GM18511 (cell line): ENCODE measurements at regions not wholly inside any gene's neighbourhood (a gene's known extent, or its start where the extent isn't known, plus 50 kb on each side); places are given as distances from the start of the nearest gene placed in this dataset.

Source experiments
- ATAC-seq: cut with Tn5 transposase; IDR thresholded peaks from one replicate; pipeline ENCODE4 v1.9.1; 2021; ENCODE audit warnings: mild to moderate bottlenecking, moderate library complexity; ENCODE audit not compliant: unreplicated experiment

GRCh38 chr7:22913158-22913557 is 90.5 kb upstream of the TOMM7 start:
- no peak for ATAC-seq

GRCh38 chr7:22911889-22912288 is 89.2 kb upstream of the TOMM7 start:
- ATAC-seq = no peak

DNA sequence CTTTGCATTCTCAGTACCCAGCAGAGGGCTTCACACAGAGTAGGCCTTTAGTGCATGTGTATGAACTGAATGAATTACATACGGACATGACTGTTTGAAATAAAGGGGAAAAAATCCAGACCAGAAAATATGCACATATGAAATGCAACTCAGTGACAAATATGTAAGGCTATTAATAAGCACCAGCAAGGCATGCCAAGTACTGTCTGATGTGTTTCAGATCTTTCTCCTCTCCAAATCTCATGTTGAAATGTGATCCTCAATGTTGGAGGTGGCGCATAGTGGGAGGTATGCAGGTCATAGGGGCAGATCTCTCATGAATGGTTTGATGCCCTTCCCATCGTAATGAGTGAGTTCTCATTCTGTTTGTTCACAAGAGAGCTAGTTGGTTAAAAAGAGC is 87.3 kb upstream of the TOMM7 start:
- ATAC-seq = no peak

GRCh38 chr7:22907805-22908204 is 85.2 kb upstream of the TOMM7 start:
- no peak for ATAC-seq

DNA sequence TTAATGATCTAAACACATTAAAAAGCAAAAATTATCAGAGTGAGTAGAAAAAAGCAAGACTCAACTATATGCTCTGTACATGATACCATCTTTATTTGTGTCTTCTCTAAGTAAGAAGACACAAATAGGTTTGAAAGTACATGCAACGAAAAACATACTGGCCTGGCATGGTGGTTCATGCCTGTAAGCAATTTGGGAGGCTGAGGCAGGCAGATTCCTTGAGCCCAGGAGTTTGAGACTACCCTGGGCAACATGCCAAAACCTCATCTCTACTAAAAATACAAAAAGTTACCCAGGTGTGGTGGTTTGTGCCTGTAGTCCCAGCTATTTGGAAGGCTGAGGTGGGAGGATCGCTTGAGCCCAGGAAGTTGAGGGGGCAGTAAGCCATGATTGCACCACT is 78.1 kb upstream of the TOMM7 start:
- no peak for ATAC-seq

DNA sequence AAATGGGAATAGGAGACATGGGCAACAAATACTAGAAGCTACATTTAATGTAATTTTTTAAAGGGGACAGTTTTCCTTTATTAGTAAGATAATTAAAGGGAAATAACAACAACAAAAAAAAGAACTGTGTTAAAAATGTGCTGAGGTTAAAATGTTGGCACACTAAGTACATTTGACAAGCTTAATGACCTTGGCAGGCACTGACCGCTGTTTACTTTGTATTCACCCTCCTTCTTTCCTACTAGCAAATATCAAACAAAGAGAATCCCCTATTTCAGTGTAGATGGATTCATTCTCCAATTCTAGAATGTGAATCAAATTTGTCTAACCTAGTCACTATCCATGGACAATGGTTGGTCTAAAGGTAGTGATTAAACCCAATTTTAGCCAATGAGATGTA is 77.5 kb upstream of the TOMM7 start:
- ATAC-seq = no peak

DNA sequence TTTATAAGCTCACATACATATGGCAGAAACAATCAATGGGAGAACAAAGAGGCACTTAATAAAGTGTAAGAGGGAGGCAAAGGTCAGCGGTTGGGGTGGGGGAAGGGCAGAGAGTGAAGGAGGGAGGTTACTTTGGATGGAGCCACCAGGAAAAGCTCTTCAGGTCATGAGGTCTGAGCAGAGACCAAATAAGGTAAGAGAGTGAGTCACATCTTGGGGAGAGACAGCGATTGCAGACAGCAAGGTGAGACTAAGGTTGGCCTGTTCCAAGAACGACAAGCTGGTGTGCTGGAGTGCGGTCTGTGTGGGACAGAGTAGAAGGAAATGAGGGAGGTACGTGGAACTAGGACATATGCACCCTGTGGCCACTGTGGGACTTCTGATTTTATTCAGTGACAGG is 74.3 kb upstream of the TOMM7 start:
- ATAC-seq = no peak

DNA sequence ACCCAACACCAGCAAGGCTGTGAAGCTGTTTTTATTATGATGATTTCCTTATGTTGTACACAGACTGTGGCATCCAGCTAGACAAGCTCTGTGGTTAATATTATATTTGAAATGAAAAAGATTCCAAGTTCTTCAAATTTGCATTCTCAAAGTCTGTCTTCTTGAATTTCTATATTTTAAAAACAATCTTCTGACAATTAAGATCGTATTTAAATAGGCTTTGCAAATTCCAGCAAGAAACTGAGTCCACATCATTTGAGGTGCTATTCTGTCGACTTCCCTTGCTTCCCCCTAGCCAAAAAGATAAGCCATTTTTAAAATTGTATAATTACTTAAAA is 73.1 kb upstream of the TOMM7 start:
- ATAC-seq = no peak

GRCh38 chr7:22895140-22895827 is 72.6 kb upstream of the TOMM7 start:
- no peak for ATAC-seq

DNA sequence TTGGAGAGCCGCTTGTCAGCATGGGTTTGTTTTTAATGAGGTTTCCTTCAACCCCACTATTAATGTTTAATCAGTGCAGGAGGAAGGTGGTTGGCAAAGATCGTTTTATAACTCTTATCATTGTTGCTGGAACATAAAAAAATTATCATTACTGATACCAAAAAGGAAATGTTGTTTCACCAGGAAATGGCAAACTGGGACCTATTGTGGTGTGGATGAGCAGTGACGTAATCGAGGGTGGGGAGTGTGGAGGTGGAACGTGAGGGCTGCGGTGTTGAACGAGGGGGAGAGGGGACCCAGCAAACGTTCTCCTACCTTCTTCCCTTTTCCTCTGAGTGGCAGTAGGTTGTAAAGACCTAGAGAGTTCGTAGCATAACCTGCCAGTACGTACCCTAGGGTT is 71.9 kb upstream of the TOMM7 start:
- ATAC-seq = no peak

- ATAC-seq = no peak
Observed at GRCh38 chr7:22890773-22891172, 68.1 kb upstream of the TOMM7 start.

GRCh38 chr7:22885797-22886261 is 63.2 kb upstream of the TOMM7 start:
- peak; percentile 95 for ATAC-seq

- peak; percentile 59 for ATAC-seq
Observed at GRCh38 chr7:22884911-22885788, 62.5 kb upstream of the TOMM7 start.

GRCh38 chr7:22882106-22882505 is 59.5 kb upstream of the TOMM7 start:
- ATAC-seq = no peak

- no peak for ATAC-seq
Observed at GRCh38 chr7:22879709-22880306, 57.2 kb upstream of the TOMM7 start.

DNA sequence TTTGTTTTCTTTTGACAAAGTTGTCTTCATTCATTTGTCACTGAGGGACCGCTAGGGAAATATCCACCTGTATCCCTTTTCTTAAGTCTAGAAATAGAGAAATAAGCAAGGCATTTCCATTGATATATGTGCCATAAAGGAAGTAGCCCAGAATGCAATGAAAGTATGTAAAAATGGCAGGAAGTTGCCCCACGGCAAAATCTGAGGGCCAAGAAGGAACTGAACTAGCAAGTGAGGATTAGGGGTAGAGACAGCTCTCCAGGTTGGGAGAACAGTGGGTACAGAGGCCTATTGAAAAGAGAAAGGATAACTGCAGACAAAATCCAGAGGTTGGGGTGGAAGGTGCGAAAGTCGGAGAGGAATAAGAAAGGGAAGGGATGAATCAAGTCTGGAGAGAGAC is 56.6 kb upstream of the TOMM7 start:
- no peak for ATAC-seq

- no peak for ATAC-seq
Observed at GRCh38 chr7:22876986-22877729, 54.5 kb upstream of the TOMM7 start.

GRCh38 chr7:22875470-22875869 is 52.8 kb upstream of the TOMM7 start:
- ATAC-seq = no peak

GRCh38 chr7:22874904-22875303 is 52.3 kb upstream of the TOMM7 start:
- no peak for ATAC-seq
